Left ventricle myocardium inferior (tissue), 1 donor: ENCODE measurements at regions not wholly inside any gene's neighbourhood (a gene's known extent, or its start where the extent isn't known, plus 50 kb on each side); places are given as distances from the start of the nearest gene placed in this dataset.

ENCODE experiments used
- DNase-seq: peaks from one replicate; pipeline ENCODE4 v3.0.0-alpha.2; 2020
- H3K27ac ChIP-seq: fragments of 200-600 bp; replicated peaks from 2 replicates; pipeline ENCODE4 v1.8.0; 2021
- H3K27me3 ChIP-seq: fragments of 200-600 bp; 2 replicates; pipeline ENCODE4 v1.8.0; 2021; ENCODE audit warnings: low read depth
- H3K36me3 ChIP-seq: fragments of 200-600 bp; 2 replicates; pipeline ENCODE4 v1.8.0; 2021
- H3K4me1 ChIP-seq: fragments of 200-600 bp; 2 replicates; pipeline ENCODE4 v1.8.0; 2021
- H3K4me3 ChIP-seq: fragments of 200-600 bp; 2 replicates; pipeline ENCODE4 v1.8.0; 2021; ENCODE audit warnings: mild to moderate bottlenecking, moderate library complexity
- H3K9me3 ChIP-seq: fragments of 200-600 bp; replicated peaks from 2 replicates; pipeline ENCODE4 v1.8.0; 2021
- CTCF ChIP-seq: fragments of 200-600 bp; IDR thresholded peaks from 2 replicates; pipeline ENCODE4 v1.8.0; 2021; ENCODE audit warnings: antibody characterized with exemption, mild to moderate bottlenecking, borderline replicate concordance
- intact Hi-C: fragments of 100-400 bp; cut with micrococcal nuclease; formaldehyde crosslinking; loops from one replicate; pipeline ENCODE4 v1.11.0; 2022
- donor health status: DM: no; HTN: yes; CAD: no; lungs with severe emphysema.

- intact Hi-C loops: no loop called here
- no peaks in the 10 kb centered on the region for H3K9me3 ChIP-seq
- no peak for DNase-seq
- H3K27ac ChIP-seq: no peak overlapping the region
- TF ChIP-seq CTCF: no peak
- peaks cover 17% of the 10 kb centered on the region for H3K27me3 ChIP-seq
- H3K36me3 ChIP-seq: no peaks in the 10 kb centered on the region
- H3K4me3 ChIP-seq: no peak overlapping the region
- peaks cover 19% of the 10 kb centered on the region for H3K4me1 ChIP-seq
Measured at GRCh38 chr15:31477301-31477700, 150.7 kb downstream of the KLF13 start.

GRCh38 chr15:31477851-31478701 is 151.4 kb downstream of the KLF13 start:
- no peak for DNase-seq
- Histone ChIP-seq H3K27ac (no peak overlapping the region), H3K4me3 (no peak overlapping the region), H3K27me3 (peaks cover 24% of the 10 kb centered on the region), H3K9me3 (no peaks in the 10 kb centered on the region), H3K36me3 (no peaks in the 10 kb centered on the region), H3K4me1 (peaks cover 11% of the 10 kb centered on the region)
- TF ChIP-seq CTCF: no peak
- intact Hi-C loops: no loop called here

GRCh38 chr15:31478702-31479221 is 152.1 kb downstream of the KLF13 start:
- intact Hi-C loops: no loop called here
- Histone ChIP-seq H3K9me3 (no peaks in the 10 kb centered on the region), H3K36me3 (no peaks in the 10 kb centered on the region), H3K27ac (no peak overlapping the region), H3K4me3 (no peak overlapping the region), H3K27me3 (peaks cover 29% of the 10 kb centered on the region), H3K4me1 (peaks cover 4% of the 10 kb centered on the region)
- TF ChIP-seq CTCF: no peak
- DNase-seq: no peak

- Histone ChIP-seq H3K36me3 (no peaks in the 10 kb centered on the region), H3K4me3 (no peak overlapping the region), H3K27ac (no peak overlapping the region), H3K4me1 (peaks cover 4% of the 10 kb centered on the region), H3K27me3 (peaks cover 33% of the 10 kb centered on the region), H3K9me3 (no peaks in the 10 kb centered on the region)
- intact Hi-C loops: loop anchor here (10.0 kb wide), 1 partner anchor 46 kb away; no protein-coding TSS in a partner anchor
- no peak for DNase-seq
- no peak for TF ChIP-seq CTCF
Measured at GRCh38 chr15:31480356-31481025, 153.9 kb downstream of the KLF13 start.

GRCh38 chr15:31481142-31481541 is 154.5 kb downstream of the KLF13 start:
- intact Hi-C loops: loop anchor here (10.0 kb wide), 1 partner anchor 46 kb away; no protein-coding TSS in a partner anchor
- TF ChIP-seq CTCF: no peak
- H3K27me3 ChIP-seq: peaks cover 33% of the 10 kb centered on the region

More at GRCh38 chr15:31481142-31481541, 154.5 kb downstream of the KLF13 start:
- DNase-seq: no peak
- no peaks in the 10 kb centered on the region for H3K9me3 ChIP-seq
- no peak overlapping the region for H3K4me3 ChIP-seq
- H3K36me3 ChIP-seq: no peaks in the 10 kb centered on the region
- H3K27ac ChIP-seq: no peak overlapping the region
- H3K4me1 ChIP-seq: peaks cover 4% of the 10 kb centered on the region
